Brain microvascular endothelial cell (primary cell): ENCODE measurements at regions not wholly inside any gene's neighbourhood (a gene's known extent, or its start where the extent isn't known, plus 50 kb on each side); places are given as distances from the start of the nearest gene placed in this dataset.

Experiments used
- DNase-seq: peaks from one replicate; pipeline ENCODE4 v3.0.0-alpha.2; 2020
- H3K27ac ChIP-seq: fragments of 250-450 bp; sonication (Bioruptor Pico); 2 replicates; pipeline ENCODE4 v1.5.1; 2020; ENCODE audit warnings: mild to moderate bottlenecking, moderate library complexity
- H3K27me3 ChIP-seq: fragments of 250-450 bp; sonication (Bioruptor Pico); replicated peaks from 2 replicates; pipeline ENCODE4 v1.5.1; 2020; ENCODE audit warnings: mild to moderate bottlenecking
- H3K36me3 ChIP-seq: fragments of 250-450 bp; sonication (Bioruptor Pico); replicated peaks from 2 replicates; pipeline ENCODE4 v1.5.1; 2020; ENCODE audit warnings: mild to moderate bottlenecking
- H3K4me3 ChIP-seq: 2 replicates; pipeline ENCODE4 v1.5.1; 2011; ENCODE audit warnings: low read depth, mild to moderate bottlenecking, control low read depth, low read length, moderate library complexity
- CTCF ChIP-seq: IDR thresholded peaks from 2 replicates; pipeline ENCODE4 v1.5.1; 2011; ENCODE audit warnings: low read depth, mild to moderate bottlenecking, moderate library complexity, low read length, control low read depth, inconsistent platforms; ENCODE audit errors: missing control alignments
- in situ Hi-C: cut with HindIII; loops from 2 replicates; pipeline ENCODE4 v1.10.0; 2017; ENCODE audit warnings: low sequenced_read_pairs, low pct_ligation_motif_present

- no peak for DNase-seq
- in situ Hi-C loops, result no loop called here
- Histone ChIP-seq H3K27ac (no peak overlapping the region), H3K36me3 (no peaks in the 10 kb centered on the region), H3K4me3 (no peak overlapping the region), H3K27me3 (no peaks in the 10 kb centered on the region)
- no peak for TF ChIP-seq CTCF
These were observed 180.7 kb upstream of the CDH12 start for GRCh38 chr5:23033864-23034263.

GRCh38 chr5:23029290-23029689 lies 176.1 kb upstream of the CDH12 start:
- no peaks in the 10 kb centered on the region for H3K27me3 ChIP-seq
- no peak for TF ChIP-seq CTCF

DNA sequence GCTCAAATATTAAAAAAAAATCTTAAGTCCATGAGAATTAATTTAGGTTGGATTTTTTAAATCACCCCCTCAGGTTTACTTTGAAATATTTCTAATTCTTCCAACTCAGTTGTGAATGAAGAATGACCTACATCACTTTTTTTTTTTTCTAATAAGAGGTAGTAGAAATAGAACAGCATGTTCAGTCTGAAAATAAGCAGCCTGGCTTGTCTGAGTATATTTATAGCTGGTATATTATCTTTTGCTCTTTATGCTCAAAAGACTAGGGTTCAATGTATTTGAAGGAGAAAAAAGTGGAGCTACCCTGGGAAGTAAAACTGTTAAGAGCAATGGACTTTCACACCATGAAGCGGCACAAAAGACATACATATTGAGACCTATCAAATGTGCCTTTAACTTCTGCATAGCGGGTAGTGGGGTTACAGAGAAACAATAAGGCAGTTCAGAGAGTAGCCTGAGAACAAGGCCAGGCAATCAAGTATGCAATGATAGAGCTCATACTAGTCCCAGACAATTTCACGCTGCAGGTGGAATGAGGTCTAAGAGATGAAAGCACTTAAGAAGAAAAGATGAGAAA lies 175.4 kb upstream of the CDH12 start:
- DNase-seq, result no peak
- no peak for TF ChIP-seq CTCF
- Histone ChIP-seq H3K4me3 (no peak overlapping the region), H3K27ac (no peak overlapping the region), H3K27me3 (no peaks in the 10 kb centered on the region), H3K36me3 (no peaks in the 10 kb centered on the region)
- in situ Hi-C loops, result no loop called here

More at GRCh38 chr5:23029290-23029689, 176.1 kb upstream of the CDH12 start:
- Histone ChIP-seq H3K36me3 (no peaks in the 10 kb centered on the region), H3K27ac (no peak overlapping the region), H3K4me3 (no peak overlapping the region)
- DNase-seq, result no peak
- in situ Hi-C loops, result no loop called here

DNA sequence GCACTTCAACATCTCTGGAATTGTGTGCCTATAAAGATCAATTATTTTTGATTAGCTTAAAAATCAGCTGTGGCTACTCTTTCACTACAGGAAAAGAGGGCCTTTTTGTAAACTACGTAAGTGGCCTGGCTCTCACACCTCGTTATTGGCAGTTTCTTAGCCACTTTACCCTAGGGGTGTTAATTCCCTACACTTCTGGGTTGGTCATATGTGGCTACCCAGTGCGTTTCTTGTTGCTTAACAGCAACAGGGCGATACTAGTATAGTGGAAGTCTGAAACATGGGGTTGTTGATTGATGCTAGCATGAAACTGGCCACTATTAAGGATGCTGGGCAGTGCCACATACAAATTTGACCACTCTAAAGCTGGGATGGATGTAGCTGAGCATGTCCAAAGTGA lies 174.7 kb upstream of the CDH12 start:
- Histone ChIP-seq H3K27me3 (no peaks in the 10 kb centered on the region), H3K36me3 (no peaks in the 10 kb centered on the region), H3K27ac (no peak overlapping the region), H3K4me3 (no peak overlapping the region)
- TF ChIP-seq CTCF, result no peak
- in situ Hi-C loops, result no loop called here
- DNase-seq, result no peak

DNA sequence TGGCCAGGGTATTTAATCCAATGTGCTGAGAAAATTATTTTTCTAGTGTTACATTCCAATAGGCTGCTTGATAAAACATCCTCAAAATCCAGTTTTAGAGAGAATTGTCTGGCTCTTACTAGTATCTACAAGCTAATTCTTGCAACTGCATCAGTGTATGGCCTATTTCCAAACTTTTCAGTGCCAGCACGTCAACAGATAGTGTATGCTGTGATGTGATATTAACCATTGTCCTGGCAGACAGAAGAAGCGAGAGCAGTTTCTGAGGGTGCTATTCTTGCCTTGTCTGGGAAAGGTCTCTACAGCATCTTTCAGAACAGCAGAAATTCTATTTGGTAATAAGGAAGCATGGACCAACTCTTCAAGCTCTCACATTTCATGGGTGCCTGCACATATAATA lies 174.2 kb upstream of the CDH12 start:
- no peak for TF ChIP-seq CTCF
- DNase-seq, result no peak
- H3K27me3 ChIP-seq, result no peaks in the 10 kb centered on the region
- H3K4me3 ChIP-seq, result no peak overlapping the region
- no peak overlapping the region for H3K27ac ChIP-seq
- in situ Hi-C loops, result no loop called here
- no peaks in the 10 kb centered on the region for H3K36me3 ChIP-seq

- in situ Hi-C loops, result no loop called here
- no peak overlapping the region for H3K4me3 ChIP-seq
- TF ChIP-seq CTCF, result no peak
- H3K27ac ChIP-seq, result no peak overlapping the region
- no peaks in the 10 kb centered on the region for H3K36me3 ChIP-seq
- no peak for DNase-seq
- no peaks in the 10 kb centered on the region for H3K27me3 ChIP-seq
These were observed 173.4 kb upstream of the CDH12 start for GRCh38 chr5:23026252-23027170.
